ENCODE measurements at regions not wholly inside any gene's neighbourhood (a gene's known extent, or its start where the extent isn't known, plus 50 kb on each side); places are given as distances from the start of the nearest gene placed in this dataset.
"Not testable (repeated sequence)": the region's sequence is repeated elsewhere in the genome, so short reads cannot be mapped to it uniquely, and the experiment has no call there.

DNA sequence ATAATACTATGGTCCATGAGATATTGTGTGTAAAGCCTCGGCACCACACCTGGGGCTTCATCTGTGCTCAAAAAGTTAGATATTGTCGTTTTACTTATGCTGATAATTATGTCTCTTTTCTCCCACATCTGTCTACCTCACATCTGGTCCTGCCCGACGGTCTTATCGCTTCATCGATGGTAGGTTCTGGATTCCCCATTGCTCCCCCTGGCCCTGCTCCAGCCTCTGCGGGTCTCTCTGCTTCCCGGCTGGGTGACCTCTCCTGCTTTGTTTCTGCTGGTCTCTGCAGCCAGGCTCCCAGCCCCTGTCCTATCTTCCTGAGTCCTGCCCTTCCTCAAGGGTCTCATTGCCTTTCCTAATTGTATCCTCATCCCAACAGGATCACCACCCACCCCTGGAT lies 294.2 kb downstream of the NDUFA10 start:
- no peak for DNase-seq (ENCODE audit: extremely low read depth in 1 of 2, low read depth in 1 of 2)

DNA sequence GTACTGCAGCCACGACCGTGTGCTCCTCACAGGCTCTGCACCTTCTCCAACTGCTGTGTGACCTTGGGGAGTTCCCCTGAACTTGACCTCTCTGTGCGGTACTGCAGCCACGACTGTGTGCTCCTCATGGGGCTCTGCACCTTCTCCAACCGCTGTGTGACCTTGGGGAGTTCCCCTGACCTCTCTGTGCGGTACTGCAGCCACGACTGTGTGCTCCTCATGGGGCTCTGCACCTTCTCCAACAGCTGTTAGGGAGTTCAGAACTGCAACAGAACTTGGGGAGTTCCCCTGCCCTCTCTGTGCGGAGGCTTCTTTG lies 294.6 kb downstream of the NDUFA10 start:
- not testable (repeated sequence) for DNase-seq (ENCODE audit: extremely low read depth in 1 of 2, low read depth in 1 of 2)

DNA sequence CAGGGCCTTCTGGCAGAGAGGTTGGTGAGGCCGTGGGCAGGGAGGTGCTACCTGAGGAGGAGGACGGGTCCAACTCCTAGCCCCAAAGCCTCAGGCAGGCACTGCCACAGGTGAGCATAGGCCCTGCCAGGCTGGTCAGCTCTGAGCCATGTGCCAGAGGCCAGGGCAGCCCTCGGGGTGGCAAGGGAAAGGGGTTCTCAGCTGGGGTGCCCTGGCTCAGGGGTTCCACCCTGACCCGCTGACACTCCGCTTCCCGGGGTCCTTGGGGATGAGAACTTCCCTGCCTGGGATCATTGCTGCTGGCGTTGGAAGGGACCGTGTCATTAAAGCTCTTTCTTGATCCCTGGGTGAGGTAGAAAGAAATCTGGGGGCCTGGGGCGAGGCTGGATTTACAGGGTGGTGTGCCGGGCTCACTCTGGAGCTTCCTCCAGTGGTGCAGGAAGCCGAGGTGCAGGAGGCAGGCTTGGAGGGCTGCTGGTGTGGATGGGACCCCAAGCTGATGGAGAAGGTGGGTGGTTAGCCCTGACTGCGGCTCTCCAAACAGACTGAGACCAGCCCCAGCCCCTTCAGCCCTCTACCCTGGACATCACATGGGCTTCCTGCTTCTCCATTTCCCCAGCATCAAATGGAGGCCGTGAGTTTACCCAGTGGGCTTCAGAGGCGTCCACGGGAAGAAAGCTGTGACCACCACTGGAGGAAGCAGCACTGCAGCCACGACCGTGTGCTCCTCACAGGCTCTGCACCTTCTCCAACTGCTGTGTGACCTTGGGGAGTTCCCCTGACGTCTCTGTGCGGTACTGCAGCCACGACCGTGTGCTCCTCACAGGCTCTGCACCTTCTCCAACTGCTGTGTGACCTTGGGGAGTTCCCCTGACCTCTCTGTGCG lies 295.2 kb downstream of the NDUFA10 start:
- DNase-seq (ENCODE audit: extremely low read depth in 1 of 2, low read depth in 1 of 2), result no peak

DNA sequence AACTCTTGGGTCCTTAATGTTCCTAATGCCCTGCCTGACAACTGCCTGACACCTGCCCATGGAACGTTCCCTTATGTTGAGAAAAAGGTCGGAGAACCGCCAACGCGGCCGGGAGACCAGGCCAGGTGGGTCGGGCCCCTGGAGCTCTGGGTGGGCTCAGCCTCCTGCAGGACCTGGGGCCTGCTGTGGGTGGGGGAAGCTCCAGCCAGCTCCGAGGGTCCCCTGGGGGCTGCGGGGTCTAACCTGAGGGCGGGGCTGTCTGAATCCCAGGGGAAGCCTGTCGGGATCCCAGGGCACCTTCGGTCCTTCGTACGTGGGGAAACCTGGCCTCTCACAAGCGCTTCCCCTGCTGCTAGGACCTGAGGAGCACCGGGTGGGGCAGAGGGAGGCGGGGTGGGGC lies 296.0 kb downstream of the NDUFA10 start:
- DNase-seq (ENCODE audit: extremely low read depth in 1 of 2, low read depth in 1 of 2), result no peak

DNA sequence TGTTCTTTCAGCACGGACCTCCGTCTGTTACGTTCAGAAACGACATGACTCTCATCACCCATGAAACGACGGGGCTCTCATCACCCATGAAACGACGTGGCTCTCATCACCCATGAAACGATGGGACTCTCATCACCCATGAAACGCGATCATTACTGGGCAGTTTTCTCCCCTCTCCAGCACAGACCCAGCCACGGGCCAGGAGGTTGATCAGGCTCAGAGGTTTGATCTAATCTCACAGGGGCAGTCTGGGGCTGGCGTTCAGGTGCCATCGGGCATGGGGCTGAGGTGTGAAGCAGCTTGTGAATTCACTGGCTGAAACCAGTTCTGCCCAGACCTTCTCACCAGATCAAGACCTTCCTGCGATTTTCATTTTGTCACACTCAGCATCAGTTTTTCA lies 296.4 kb downstream of the NDUFA10 start:
- DNase-seq (ENCODE audit: extremely low read depth in 1 of 2, low read depth in 1 of 2), result no peak

DNA sequence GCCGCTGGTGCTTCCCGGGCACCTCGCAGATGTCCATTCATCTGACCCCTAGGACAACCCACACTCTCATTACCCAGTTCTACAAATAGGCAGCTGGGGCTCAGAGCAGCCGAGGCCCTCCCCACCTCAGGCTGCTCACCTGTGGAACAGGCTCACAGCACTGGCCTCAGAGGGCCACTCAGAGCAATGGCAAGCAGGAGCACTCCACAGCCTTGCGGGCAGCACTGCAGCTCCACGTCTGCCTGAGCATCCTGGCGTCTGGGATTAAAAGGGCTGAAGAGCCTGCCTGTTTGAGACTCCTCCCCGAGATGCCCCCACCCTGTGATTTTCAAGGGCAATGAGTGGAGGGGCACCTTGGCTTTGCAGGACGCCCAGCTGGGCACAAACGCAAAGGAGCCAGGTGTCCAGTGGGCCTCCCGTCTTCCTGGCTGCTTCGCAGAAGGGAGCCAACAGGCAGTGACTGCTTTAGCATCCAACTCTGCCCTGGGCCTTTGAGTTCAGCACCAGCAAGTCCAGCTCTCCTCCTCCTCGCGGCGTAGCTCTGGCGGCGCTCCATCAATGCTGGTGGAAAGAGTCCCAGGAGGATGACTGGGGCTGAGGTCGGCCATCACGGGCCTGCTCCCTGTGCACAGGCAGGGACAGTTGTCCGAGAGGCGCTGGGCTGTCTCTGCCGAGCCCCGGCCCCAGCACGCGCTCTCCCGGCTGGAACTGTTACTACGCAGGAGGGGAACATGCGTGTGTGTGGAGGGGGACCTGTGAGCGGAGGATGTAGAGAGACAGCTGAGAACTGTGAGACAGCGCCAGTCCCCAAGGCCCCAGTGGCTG lies 297.2 kb downstream of the NDUFA10 start:
- no peak for DNase-seq (ENCODE audit: extremely low read depth in 1 of 2, low read depth in 1 of 2)

DNA sequence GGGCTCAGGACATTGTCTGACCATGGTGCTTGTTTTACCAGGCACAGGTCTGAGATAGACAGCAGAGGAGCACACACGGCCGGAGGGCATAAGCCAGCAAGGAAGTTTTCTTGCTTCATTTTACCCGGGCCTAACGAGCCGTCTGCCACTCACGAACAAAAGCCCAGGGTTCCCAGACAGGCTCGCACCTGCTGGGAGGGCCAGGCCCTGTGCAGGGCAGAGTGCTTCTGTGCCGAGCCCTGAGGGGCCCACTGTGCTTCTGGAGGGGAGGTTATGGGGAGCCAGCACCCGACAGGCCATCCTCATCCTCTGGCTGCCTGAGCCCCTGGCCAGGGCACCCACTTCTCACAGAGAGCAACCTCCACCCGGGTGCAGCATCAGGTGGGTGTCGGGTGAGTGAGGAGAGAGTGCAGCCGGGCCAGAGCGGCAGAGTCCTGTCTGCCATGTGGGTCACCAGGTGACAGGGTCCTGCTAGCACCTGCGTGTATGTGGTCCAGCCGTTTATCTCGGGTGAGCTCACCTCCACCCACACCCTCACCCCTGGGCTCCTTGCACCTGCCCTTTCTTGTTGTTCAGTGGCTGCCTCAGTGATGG lies 297.9 kb downstream of the NDUFA10 start:
- no peak for DNase-seq (ENCODE audit: extremely low read depth in 1 of 2, low read depth in 1 of 2)

DNA sequence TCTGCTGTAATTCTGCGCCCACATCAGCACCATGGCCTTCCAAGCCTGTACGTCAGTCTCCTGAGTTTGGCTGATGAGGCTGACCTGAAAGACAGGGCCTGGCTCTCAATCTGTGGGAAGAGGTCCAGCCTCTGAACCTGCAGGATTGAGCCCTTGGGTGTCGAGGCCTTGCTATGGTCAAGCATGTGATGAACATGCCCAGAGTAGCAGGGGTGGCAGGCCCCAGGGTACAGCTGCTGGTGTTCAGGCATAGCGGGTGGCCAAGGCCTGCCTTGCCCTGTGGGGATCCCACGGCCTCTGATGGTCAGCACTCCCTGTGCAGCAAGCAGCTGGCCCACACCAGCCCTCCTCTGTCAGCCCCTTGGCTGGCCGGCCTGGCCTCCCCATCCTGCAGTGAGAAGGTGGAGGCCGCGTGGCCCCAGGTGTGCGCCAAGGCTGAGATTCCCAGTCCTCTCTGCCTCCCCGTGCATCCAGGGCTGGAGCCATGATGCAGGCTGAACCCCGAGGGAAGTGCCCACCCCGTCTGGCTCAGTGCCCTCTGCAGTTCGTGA lies 298.4 kb downstream of the NDUFA10 start:
- no peak for DNase-seq (ENCODE audit: extremely low read depth in 1 of 2, low read depth in 1 of 2)

DNA sequence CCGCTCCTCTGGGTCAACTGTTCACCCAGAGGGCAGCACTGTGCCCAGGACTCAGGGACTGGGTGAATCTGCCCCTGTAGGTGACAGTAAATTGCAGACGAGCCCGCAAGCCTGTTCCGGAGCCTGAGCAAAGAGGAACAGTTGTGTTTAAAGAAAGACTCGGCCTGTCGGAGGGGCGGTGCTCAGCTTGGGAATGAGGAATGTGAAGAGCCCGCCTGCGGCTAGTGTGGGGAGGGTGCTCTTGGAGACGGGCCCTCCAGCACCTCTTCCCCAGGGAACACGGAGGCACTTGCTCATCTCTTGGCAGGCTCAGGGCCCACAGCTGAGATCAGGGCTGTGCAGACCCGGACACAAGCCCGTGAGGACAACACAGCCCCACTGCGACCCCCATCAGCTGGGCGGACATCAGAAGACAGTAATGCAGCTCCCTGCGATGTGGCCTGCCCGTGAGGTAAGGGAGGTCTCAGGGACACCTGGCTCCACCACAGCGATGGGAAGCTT lies 299.0 kb downstream of the NDUFA10 start:
- DNase-seq (ENCODE audit: extremely low read depth in 1 of 2, low read depth in 1 of 2), result no peak

DNA sequence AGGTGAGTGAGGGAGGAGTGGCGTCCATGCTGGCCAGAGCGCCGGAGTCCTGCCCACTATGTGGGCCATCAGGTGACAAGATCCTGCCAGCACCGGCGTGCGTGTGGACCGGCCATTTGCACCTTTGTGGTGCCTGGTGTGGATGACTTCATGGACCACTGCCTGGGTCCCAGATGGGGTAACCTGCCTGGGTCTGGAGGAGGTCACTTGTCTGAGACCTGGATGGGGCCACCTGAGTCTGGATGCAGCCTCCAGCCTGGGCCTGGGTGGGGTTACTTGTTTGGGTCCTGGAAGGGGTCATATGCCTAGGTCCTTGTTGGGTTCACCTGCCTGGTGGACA lies 299.6 kb downstream of the NDUFA10 start:
- DNase-seq (ENCODE audit: extremely low read depth in 1 of 2, low read depth in 1 of 2), result no peak

DNA sequence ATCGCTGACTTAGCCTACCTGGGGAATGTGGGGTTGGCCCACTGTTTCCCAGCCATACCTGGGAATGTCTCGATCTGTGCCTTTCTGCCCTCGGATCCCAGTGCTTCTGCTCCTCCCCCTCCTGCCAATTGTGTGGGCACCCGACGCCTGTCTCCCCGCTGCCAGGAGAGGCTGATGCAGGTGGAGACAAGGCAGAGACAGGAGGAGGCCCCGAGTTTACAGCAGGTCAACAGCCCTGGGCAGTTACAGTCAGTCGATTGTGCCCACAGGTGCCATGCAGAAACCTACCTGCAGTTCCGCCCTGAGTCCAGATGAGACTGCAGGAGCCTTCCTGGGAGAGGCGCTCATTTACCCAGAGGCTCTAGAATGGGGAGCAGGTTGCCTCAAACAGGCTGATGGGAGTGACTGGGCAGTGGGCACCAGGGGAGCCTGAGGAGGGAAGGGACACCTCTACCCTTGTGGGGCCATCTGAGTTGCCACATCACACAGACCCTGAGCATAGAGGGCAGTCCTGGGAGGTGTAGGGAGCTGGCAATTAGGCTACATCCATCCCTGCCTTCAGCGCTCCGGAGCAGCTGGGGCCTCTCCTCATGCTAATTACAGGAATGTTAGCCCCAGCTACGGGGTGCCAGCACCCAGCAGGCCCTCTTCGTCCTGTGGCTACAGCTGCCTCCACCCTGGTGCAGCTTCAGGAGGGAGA lies 300.1 kb downstream of the NDUFA10 start:
- no peak for DNase-seq (ENCODE audit: extremely low read depth in 1 of 2, low read depth in 1 of 2)

DNA sequence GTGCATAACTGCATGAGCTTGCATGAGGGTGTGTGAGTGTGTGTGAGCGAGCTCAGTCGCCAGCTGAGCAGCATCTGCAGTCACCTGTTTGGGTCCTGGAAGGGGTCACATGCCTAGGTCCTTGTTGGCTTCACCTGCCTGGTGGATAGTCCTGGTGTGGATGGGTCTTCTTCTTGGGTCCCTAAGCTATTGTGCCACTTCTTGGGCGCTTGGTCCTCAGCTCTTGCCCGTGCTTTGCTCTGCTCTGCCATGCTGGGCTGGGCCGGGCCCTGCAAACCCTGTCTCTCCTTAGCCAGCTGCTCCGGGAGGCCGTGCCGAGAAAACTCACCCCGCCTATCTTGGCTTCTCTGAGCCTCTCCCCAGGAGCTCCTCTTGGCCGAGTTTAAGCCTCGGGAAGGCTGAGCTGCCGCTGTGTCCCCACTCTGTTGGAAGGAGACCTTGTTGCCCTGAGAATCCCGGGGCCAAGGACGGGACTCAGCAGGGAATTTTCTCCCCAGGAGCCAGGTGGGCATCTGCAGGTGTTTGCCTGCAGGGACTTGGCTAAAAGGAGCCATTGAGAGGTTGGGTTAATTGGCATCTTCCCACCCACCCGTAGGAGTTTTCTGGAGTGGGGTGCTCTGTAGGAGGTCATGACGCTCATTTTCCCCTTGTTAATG lies 300.8 kb downstream of the NDUFA10 start:
- no peak for DNase-seq (ENCODE audit: extremely low read depth in 1 of 2, low read depth in 1 of 2)

DNA sequence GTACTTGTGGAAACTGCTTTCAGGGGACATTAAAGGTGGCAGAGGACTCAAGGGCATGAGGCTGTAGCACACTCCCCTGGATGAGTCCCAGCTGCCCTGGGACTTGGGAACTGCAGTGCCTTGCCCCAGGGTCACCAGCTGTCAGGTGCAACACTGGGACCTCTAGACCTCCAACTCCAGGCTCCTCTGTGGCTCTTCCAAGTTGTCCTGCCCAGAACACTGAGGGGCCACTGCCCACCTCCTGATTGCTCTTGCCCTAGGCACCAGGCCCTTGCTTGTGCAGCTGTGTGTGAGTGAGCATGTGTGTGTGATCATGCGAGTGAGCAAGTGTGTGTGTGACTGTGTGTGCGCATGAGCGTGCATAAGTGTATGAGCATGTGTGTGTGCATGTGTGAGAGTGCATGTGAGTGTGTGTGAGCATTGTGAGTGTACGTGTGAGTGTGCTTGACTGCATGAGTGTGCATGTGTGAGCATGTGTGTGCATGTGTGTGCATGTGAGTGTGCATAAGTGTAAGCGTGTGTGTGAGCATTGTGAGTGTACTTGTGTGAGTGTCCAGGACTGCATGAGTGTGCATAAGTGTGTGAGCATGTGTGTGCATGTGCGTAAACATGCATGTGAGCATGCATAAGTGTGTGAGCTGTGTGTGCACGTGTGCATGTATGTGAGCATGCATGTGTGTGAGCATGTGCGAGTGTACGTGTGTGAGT lies 301.5 kb downstream of the NDUFA10 start:
- no peak for DNase-seq (ENCODE audit: extremely low read depth in 1 of 2, low read depth in 1 of 2)

DNA sequence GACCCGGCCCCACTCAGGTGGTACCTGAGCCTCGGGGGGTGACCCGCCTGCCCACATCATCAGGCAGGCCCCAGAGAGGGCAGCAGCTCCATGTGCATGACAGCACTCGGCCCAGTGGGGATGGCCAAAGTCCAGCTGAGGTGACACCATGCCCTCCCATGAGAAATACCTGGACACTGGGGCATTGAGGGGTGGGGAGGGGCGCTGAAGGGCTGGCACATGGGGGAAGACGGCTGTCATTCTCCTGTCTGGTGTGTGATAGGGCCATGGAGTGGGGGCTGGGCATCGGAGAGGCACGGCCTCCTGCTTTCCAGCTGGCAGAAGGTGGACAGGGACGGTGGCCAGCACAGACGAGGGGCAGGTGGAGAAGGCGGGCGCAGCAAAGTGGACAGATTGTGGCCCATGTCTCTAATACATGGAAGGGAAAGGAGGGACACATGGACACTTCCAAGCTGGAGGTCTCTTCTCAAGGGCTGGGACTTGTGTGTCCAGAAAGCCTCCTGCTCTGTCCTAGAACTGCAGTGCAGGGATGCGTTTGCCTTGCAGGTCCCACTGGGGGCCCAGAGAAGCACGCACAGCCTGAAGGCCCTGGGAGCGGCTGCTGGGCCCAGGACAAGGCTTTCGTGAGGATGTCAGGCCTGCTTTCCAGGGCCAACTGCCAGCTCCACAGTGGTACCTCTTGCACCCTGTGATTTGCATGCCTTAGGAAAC lies 302.2 kb downstream of the NDUFA10 start:
- no peak for DNase-seq (ENCODE audit: extremely low read depth in 1 of 2, low read depth in 1 of 2)

DNA sequence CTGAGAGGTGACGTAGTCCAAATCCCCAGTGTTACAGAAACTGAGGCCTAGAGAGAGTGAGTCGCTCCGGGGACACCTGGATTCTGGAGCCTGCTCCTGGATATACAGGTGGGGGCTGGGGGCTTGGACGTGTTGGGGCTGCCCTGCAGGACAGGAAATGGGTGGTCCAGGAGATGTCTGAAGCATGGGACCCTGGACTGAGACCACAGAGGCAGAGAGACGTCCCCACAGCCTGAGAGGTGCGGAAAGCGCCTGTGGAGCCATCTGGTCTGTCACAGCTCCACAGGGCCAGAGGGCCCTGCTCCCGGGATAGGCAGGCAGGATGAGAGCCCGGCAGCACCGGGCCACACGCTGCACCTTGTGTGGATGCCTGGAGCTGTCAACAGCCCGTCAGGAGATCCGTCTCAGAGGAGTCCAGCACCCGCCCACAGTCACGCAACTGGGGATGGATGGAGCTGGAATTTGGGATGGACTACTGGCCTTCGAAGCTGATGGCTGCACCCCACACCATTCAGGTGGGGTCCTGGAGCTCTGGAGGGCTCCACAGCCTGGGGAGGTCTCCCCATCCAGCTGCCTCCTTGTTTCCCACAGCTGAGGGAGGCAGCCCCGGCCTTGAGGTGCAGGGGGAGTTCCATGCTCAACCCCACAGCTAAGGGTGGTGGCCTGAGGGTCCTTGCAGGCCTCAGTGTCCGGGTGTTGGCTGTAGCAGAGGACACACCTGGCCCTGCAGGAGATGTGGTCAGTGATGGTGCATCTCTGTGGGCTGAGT lies 303.0 kb downstream of the NDUFA10 start:
- no peak for DNase-seq (ENCODE audit: extremely low read depth in 1 of 2, low read depth in 1 of 2)

DNA sequence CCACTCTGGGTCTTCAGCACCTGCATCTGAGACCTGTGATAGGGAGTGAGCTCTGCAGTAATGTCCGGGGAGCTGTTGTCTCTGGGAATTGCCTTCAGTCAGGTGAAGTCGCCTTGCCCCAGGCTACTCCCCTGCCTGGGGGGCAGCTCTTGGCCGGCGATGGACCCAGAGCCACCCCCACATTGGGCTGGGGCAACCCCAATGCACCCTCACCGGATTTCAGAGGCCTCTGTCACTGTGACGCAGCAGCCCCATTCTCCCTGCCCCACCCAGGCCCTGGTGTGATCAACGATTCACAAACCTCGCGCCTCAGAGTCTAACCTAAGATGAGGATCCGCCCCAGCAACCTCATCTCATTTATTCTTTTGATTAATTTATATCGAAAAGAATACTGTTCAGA lies 303.6 kb downstream of the NDUFA10 start:
- DNase-seq (ENCODE audit: extremely low read depth in 1 of 2, low read depth in 1 of 2), result no peak

DNA sequence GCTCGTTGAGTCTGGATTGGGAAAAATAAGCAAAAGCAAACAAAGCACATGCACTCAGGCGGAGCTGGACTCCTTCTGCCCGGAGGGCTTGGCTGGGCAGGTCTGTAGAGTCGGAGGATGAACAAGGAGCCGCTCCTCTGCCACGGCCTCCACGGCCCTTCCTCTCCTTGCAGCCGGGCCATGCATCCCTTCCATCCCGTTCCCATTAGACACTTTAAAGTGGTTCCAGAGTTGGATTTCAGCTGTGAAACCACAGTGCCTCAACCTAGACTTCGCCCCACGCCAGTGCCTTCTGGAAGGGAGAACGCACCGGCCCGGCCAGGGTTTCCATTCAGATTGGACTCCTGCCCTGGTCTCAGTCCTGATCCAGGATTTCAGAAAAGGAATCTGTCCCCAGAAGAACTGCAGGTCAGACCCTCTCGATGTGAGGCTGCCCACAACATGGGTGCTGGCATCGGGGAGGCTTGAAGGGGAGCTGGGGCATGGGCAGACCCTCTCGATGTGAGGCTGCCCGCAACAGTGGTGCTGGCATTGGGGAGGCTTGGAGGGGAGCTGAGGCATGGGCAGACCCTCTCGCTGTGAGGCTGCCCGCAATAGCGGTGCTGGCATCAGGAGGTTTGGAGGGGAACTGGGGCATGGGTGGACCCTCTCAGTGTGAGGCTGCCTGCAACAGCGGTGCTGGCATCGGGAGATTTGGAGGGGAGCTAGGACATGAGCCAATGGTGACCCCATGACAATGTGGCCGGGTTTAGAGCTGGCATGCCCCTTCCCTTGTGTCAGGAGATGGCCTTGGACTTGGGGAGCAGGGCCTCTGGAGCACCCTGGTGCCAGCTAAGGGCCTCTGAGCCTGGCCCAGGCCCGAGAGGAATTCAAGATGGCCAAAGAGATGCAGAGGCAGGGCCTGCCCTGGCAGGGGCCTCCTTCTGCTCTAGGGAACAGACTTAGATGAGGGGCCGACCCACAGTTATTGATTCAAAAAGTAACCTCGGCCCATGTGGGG lies 304.5 kb downstream of the NDUFA10 start:
- no peak for DNase-seq (ENCODE audit: extremely low read depth in 1 of 2, low read depth in 1 of 2)

Measured in activated CD8-positive, alpha-beta memory T cell treated with anti-CD3 and anti-CD28 coated beads for 1 hour (primary cell).